ENCODE measurements at regions not wholly inside any gene's neighbourhood (a gene's known extent, or its start where the extent isn't known, plus 50 kb on each side); places are given as distances from the start of the nearest gene placed in this dataset.
"Not testable (repeated sequence)": the region's sequence is repeated elsewhere in the genome, so short reads cannot be mapped to it uniquely, and the experiment has no call there.

DNA sequence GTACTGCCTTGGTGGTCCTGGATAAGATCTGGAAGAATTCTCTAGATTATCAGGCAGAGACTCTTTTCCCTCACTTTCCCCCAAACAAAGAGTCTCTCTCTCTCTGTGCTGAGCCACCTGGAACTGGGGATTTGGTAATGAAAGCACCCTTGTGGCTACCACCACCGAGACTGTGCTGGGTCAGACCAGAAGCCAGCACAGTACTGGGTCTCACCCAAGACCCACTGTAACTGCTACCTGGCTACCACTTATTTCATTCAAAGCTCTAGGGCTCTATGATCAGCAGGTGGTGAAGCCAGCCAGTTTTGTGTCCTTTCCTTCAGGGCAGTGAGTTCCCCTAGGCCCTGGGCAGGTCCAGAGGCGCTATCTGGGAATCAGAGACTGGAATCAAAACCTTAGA lies 269.6 kb upstream of the CWC22 start:
- no peak for DNase-seq

DNA sequence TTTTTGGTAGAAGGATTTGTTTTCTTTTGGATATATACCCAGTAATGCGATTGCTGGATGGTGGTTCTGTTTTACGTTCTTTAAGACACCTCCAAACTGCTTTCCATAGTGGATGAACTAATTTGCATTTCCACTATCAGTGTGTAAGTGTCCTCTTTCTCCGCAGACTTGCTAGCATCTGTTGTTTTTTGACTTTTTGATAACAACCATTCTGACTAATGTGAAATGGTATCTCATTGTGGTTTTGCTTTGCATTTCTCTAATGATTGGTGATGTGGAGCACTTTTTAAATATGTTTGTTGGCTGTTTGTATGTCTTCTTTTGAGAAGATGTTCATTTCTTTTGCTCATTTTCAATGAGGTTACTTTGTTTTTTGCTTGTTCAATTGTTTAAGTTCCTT lies 260.9 kb upstream of the CWC22 start:
- DNase-seq = no peak

DNA sequence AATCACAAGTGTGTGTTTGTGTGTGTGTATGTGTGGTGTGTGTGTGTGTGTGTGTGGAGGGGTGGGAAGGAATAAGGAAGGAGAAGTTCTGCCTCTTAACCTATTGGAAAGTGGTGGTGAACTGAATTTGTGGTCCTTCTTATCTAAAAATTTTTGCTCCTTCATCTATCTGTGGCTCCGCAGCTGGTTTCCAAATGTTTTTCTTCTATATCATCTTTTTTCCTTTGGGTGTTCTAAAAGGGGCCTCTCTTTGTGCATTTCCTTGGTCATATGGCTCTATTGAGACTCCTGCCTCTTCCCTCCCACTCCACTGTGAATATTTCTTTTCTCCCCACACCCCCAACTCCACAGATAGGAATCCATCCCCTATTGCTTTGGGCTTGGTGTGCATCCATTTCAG lies 254.9 kb upstream of the CWC22 start:
- DNase-seq = no peak

- DNase-seq = no peak
Observed at GRCh38 chr2:180258579-180258978, 251.5 kb upstream of the CWC22 start.

- DNase-seq = no peak
Observed at GRCh38 chr2:180258041-180258537, 251.0 kb upstream of the CWC22 start.

DNA sequence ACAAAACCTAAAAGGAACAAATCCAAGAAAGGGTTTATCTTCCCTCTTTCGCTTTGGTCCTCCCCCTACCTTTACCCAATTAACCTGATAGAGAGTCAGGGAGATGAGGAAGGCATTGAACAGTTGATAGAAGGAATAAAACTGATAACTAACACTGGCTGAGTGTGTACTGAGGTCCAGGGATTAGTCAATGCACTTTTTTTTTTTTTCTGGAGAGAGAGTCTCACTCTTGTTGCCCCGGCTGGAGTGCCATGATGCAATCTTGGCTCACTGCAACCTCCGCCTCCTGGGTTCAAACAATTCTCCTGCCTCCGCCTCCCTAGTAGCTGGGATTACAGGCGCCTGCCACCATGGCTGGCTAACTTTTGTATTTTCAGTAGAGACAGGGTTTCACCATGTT lies 250.2 kb upstream of the CWC22 start:
- no peak for DNase-seq

DNA sequence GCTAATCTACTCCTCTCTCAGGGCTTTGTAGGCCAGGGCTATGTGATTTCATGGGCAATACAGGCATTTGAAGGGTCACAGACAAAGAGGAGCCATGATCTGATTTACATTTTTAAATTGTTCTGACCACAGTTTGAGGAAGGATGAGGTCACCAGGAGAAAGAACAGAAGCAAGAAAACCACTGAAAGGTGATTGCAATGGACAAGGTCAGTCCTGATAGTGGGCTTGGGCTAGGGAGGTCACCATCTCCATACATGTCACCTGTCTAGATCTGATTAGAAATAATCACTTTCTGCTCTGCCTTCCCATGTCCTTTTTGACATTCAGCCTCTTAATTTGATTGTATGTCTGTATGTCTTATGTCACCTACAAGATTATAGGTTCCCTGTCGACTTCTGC lies 248.9 kb upstream of the CWC22 start:
- no peak for DNase-seq

- DNase-seq = no peak
Observed at GRCh38 chr2:180254872-180255271, 247.8 kb upstream of the CWC22 start.

DNA sequence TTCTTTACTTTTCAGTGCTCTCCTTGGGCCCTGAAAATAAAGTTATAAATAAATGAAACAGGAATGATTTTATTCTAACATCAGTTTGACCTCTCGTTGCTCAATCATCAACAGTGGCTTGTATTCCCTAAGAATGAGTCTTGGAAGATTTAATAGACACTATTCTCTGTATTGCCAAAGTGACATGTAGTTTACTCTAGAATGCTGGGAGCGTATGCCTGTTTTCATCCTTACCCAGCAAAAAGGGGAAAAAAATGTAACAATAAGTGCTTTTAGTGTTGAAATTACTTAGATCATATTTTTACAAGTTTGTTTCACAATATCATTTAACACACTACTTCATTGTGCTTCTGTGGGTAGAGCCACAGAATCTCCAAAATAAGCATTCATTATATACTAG lies 240.6 kb upstream of the CWC22 start:
- no peak for DNase-seq

DNA sequence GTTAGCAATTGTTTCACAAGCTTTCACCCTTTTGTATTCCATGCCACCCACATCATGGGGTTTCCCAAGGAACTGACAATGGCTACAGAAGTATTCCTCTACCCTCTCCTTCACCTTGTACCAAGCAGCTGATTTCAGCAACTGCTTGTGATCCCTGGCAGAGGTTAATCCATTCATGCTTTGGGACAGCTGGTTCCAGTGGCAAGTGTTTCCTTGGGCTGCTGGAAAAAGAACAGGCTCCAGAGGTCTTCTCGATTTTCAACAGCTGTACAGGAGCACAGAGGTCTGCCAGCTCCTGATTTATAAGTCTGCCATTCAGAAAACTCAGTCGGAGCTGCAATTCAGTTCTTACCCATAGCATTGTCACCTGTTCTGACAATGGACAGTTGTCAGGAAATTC lies 239.2 kb upstream of the CWC22 start:
- DNase-seq = peak; percentile 12

DNA sequence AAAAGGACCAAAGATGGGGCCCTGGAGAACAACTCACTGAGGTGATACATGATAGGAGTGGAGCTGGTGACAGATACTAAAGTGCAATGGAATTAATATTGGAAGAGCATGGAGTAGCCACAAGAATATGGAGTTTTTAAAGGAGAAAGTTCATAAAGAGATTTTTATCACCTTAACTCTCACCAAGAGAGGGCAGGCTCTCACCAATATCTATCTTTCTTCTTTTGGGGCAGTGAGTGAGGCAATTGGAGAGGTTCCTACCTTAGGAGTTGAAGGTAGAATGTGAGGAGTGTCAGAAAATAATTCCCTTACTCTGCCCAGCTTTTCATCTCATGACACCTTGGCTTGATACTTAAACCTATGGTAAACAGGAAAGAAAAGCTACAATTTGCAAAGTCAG lies 233.7 kb upstream of the CWC22 start:
- DNase-seq = no peak

- DNase-seq = no peak
Observed at GRCh38 chr2:180238729-180239128, 231.6 kb upstream of the CWC22 start.

GRCh38 chr2:180236061-180236460 lies 229.0 kb upstream of the CWC22 start:
- DNase-seq = not testable (repeated sequence)

DNA sequence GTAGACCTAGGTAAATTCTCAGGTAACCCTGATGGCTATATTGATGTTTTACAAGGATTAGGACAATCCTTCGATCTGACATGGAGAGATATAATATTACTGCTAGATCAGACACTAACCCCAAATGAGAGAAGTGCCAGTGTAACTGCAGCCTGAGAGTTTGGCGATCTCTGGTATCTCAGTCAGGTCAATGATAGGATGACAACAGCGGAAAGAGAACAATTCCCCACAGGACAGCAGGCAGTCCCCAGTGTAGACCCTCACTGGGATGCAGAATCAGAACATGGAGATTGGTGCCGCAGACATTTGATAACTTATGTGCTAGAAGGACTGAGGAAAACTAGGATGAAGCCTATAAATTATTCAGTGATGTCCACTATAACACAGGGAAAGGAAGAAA lies 228.4 kb upstream of the CWC22 start:
- DNase-seq = not testable (repeated sequence)

DNA sequence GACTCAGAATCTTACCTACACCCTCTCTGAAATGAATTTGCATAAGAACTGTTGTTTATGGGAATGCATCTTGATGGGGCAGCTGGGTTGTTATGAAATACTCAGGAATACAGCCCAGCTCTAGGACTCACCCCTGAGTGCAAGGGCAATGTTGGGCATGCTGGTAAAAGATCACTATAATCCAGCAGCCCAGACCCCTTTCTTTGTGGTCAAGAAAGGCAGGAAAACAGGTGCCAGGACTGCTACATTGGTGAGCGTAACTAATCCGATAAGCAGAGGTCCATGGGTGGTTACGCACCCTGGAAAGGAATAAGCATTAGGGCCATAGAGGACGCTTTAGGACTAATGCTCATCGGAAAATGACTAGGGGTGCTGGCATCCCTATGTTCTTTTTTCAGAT lies 227.9 kb upstream of the CWC22 start:
- DNase-seq = not testable (repeated sequence)

DNA sequence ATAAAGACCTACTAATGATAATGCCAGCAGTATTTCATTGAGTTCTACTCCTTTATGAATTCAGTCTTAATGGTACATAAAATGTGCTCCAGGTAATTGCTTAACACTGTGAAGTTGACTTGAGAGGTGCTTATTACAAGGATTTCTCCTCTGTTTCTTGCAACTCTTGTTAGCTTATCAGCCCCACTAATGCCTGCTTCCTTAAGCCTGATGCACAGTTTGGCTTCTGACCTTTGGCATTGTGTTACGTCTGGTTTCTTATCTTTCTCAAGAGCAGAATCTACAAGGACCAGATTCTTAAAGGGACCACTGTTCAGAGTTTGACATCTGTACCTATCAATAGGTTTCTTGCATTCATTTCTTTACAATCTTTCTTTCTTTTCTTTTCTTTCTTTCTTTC lies 223.9 kb upstream of the CWC22 start:
- no peak for DNase-seq

- no peak for DNase-seq
Observed at GRCh38 chr2:180227461-180227860, 220.4 kb upstream of the CWC22 start.

- no peak for DNase-seq
Observed at GRCh38 chr2:180225118-180225517, 218.0 kb upstream of the CWC22 start.

DNA sequence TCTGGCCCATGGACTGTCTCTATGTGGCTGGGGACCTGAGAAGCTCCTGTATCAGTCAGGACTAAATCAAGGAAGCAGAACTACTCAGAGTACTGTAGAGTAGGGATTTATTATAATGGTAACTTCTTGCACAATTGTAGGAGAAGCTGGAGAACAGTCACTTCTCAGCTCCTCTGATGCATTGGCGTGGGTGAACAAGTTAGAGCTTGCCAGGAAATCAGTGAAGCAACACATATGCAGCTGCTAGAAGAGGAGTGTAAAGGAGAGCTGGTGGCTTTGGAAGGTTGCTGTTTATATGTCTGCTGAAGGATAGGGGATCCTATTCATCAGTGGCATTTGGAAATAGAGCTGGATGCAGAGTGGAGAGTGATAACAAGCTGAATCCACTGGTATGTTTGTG lies 215.5 kb upstream of the CWC22 start:
- peak; percentile 18 for DNase-seq

DNA sequence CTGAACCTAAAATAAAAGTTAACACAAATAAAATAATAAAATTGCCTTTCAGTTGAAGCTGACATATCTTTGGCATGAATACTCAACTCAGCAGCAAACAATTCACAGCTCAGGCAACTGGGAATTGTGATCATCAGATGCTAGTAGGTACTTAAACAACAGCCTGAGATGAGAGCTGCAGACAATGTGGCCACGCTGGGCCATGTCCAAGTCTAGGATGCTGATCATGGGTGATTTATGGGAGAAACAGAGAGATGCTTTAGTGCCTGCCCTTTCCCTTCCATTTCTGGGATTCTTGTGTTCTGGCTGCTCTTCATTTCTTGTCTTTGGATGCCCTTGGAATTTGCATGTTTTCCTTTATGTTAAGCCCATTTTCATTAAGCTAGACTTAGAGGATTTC lies 212.4 kb upstream of the CWC22 start:
- no peak for DNase-seq

DNA sequence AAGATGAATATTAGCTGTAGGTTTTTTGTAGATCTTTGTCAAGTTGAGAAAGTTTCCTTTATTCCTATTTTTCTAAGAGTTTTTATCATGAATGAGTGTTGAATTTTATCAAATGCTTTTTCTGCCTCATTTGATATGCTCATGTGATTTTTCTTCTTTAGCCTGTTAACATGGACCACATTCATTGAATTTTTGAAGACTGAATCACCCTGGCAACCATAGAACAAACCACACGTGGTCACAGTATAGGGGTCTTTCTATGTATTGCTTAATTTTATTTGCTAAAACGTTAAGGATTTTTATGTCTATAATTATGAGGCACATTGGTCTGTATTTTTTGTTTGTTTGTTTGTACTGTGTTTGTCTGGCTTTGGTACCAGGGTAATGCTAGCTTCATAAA lies 201.7 kb upstream of the CWC22 start:
- no peak for DNase-seq

DNA sequence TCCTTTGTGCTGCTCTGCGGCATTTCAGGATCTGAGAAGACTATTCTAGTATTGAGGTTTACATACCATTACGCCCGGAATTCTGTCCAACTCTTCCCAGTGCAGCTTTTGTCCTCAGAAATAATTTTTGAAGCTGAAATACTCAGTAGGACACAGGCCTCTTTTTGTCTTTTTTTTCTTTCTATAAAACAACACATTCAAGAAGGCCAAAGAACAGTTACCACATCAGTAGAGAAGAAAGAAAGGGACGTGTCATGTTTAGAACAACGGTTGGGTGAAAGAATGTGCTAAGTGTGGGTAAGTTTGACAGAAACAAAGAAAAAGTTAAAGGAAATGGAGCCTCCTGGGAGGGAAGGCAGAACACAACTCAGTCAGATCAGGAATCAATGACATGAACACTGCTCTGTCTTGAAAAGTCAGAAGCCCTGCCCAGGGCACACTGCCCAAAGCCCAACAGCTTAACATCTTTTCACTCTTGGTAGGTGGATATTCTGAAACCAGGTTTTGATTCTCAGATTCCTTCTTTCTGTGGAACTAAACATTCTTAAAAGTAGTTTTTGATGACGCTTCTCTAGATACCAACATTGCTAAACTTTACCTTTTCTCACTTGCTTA lies 198.6 kb upstream of the CWC22 start:
- no peak for DNase-seq

DNA sequence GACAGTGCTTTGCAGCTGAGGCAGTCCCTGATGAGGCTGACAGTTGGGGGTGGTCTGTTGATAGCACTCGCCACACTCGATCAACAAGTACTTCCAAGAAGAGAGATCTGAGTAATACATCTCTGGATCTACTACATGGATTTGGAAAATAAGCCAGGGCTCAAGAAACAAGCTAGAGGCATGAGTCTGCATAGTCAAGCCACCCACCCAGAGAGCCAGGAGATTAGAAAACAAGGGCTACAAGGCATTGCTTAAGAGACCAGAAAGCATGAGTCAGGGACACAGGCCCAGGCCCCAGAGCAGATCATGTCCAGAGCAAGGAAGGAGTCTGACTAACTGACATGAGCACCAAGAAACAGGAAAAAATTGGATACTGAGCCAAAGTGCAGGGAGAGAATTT lies 196.9 kb upstream of the CWC22 start:
- DNase-seq = no peak

- peak; percentile 58 for DNase-seq
Observed at GRCh38 chr2:180202467-180202951, 195.4 kb upstream of the CWC22 start.

- DNase-seq = no peak
Observed at GRCh38 chr2:180196419-180196977, 189.4 kb upstream of the CWC22 start.

Measured in hindlimb muscle (tissue), 1 donor.